ENCODE measurements at regions not wholly inside any gene's neighbourhood (a gene's known extent, or its start where the extent isn't known, plus 50 kb on each side); places are given as distances from the start of the nearest gene placed in this dataset.

GRCh38 chr9:28379082-28379481, 805.8 kb upstream of the C9orf72 start:
- TF ChIP-seq CTCF (conservative IDR thresholded peaks at IDR 0.05 in 1 of 2, IDR thresholded peaks at IDR 0.05 in 1 of 2; ENCODE audit: extremely low read depth in 1 of 2, insufficient read depth in 1 of 2, low read depth in 1 of 2, low read length in 2 of 2) (no peak), EZH2 (IDR thresholded peaks at IDR 0.05; ENCODE audit: borderline replicate concordance, low read length) (no peak)

Measured in mammary epithelial cell (primary cell).